Thyroid gland (tissue), 4 donors: ENCODE measurements at regions not wholly inside any gene's neighbourhood (a gene's known extent, or its start where the extent isn't known, plus 50 kb on each side); places are given as distances from the start of the nearest gene placed in this dataset.

Experiments
- CTCF ChIP-seq, 6 experiments: fragments of 200-600 bp in 3 of 6; fragments of 450-650 bp in 3 of 6; sonication (generic) in 3 of 6; IDR thresholded peaks; one replicate each; pipeline ENCODE4 v1.5.1; 2016 to 2019; ENCODE audit warnings: antibody characterized with exemption in 6 of 6, mild to moderate bottlenecking in 2 of 6, inconsistent platforms in 1 of 6, moderate library complexity in 1 of 6
- POLR2A ChIP-seq, 2 donors: fragments of 450-650 bp; IDR thresholded peaks; one replicate each; pipeline ENCODE4 v1.6.1; 2017; ENCODE audit warnings: antibody characterized with exemption in 2 of 2, mild to moderate bottlenecking in 2 of 2, moderate library complexity in 1 of 2

GRCh38 chr17:71430281-71430680 lies 690.5 kb upstream of the SOX9 start:
- TF ChIP-seq CTCF (IDR thresholded peaks at IDR 0.05) (no peak), POLR2A (IDR thresholded peaks at IDR 0.05) (no peak)
